ENCODE measurements at regions not wholly inside any gene's neighbourhood (a gene's known extent, or its start where the extent isn't known, plus 50 kb on each side); places are given as distances from the start of the nearest gene placed in this dataset.

DNA sequence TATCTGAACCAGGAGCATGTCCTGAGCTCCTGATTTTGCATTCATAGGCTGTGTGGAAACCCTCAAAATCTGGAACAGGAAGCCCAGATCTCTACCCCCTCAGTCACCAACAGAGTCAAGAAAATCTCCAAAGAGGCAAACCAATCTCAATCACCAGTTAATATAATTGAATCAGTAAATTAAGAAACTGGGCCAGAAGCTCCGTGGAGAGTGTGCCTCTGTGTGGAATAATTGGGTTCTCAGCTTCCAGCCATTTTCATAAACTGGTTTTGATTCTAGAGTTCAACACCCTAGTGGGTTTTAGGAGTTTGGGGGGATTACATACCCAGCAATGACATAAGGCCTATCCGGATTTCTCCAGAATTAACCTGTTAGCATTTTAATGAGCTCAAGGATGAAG lies 362.9 kb downstream of the IRX2 start (continued):
- TF ChIP-seq GTF2F1 (IDR thresholded peaks at IDR 0.05; ENCODE audit: borderline replicate concordance, low read depth, low read length) (no peak), CTBP2 (IDR thresholded peaks at IDR 0.05; ENCODE audit: borderline replicate concordance, insufficient read depth, insufficient read length, low read length) (no peak), TBP (IDR thresholded peaks at IDR 0.05; ENCODE audit: low read depth, low read length) (no peak), SIRT6 (IDR thresholded peaks at IDR 0.05; ENCODE audit: low read length) (no peak), TCF12 (IDR thresholded peaks at IDR 0.05; ENCODE audit: low read depth, low read length) (no peak), BCL11A (IDR thresholded peaks at IDR 0.05; ENCODE audit: low read depth in 2 of 2, low read length in 2 of 2) (no peak)

Measured in H1 (cell line).